HG02973 (cell line): ENCODE measurements at regions not wholly inside any gene's neighbourhood (a gene's known extent, or its start where the extent isn't known, plus 50 kb on each side); places are given as distances from the start of the nearest gene placed in this dataset.

ENCODE experiments used
- ATAC-seq: cut with Tn5 transposase; IDR thresholded peaks from one replicate; pipeline ENCODE4 v1.9.1; 2021; ENCODE audit warnings: moderate library complexity; ENCODE audit not compliant: unreplicated experiment

DNA sequence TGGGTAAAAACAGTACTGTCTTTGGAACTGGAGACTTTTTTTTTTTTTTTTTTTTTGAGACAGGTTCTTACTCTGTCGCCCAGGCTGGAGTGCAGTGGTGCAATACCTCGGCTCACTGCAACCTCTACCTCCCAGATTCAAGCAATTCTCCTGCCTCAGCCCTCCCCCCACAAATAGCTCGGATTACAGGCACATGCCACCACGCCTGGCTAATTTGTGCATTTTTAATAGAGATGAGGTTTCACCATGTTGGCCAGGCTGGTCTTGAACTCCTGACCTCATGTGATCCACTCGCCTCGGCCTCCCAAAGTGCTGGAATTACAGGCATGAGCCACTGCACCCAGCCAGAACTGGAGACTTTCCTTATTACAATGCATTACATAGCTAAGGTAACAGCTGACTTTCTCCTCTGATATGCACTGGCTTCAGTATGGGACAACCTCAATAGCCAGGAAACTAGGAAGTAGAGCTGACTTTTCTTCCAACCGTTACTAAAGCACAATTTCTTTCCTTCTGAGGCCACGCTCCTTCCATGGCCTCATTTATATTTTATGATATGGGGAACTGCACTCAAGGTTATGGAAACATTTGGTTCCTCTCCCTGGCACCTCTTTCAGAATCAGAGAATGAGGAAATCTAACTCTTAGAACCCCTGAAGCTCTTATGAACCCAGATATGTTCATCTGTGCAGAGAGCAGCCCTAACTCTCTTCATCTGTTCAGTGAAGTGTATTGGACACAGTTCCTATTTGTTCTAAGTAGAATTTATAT lies 53.5 kb upstream of the FAM9B start:
- ATAC-seq: no peak

DNA sequence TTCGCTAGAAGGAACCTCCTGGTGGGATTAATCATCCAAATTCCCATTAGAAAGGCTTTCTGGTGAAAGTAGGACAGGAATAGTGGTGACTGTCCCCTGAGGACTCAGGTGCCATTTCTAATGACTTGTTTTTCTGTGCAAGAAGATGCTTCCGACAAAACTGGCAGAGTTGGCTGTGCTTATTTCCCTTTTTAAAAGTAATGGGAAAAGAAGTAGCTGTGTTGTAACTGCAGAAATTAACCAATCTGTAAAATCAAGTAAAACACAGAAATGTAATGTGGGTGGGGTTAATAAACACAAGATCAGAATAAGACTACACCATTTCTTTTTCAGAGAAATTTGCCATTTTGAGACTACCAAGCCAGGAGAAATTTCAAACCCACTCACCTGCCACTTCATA lies 55.0 kb upstream of the FAM9B start:
- no peak for ATAC-seq

DNA sequence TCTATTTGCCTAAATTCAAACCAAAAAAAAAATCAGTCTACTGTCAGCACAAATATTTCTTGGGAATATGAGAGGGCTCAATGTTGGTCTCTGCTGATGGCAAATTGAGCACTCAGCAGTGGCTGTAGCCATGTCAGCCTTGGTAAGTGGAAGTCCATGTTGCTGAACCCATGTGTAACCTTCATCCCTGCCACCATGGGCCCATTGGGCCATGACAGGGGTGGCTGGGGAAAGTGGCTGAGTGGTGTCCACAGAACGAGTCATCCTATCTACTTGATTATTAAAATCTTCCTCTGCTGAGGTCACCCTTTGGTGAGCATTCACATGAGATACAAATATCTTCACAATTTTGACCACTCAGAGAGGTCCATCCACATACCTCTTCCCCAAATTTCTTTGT lies 56.8 kb upstream of the FAM9B start:
- no peak for ATAC-seq

DNA sequence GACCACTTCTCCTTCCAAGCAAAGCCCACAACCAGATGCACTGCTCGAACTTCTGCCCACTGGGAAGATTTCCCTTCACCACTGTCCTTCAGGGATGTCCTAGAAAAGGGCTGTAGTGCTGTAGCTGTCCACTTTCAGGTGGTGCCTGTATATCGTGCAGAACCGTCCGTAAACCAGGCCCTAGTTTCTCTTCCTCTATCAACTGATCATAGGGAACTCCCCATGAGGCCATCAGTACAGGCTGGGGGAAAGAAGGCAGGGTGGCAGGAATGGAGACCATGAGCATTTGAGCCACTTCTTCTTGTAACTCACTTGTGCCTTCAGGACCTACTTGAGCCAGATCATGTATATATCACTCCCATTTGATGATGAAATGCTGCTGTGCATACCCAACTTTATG lies 57.3 kb upstream of the FAM9B start:
- ATAC-seq: no peak

DNA sequence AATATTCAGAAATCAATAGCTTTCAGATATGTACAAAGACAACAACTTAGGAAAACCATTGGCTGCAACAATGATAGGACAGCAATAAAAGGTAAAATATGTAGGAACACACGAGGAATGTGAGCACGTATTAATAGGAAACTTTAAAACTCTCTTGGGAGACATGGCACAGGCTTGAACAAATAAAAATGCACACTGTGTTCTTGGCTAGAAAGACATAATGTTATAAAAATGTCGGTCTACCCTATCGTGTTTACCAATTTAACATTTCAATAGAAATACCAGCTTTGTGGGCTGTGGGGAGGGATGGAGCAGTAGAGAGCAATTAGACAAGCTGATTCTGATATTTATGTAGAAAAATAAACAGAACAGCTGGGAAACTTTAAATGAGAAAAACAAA lies 69.0 kb upstream of the FAM9B start:
- ATAC-seq: no peak

DNA sequence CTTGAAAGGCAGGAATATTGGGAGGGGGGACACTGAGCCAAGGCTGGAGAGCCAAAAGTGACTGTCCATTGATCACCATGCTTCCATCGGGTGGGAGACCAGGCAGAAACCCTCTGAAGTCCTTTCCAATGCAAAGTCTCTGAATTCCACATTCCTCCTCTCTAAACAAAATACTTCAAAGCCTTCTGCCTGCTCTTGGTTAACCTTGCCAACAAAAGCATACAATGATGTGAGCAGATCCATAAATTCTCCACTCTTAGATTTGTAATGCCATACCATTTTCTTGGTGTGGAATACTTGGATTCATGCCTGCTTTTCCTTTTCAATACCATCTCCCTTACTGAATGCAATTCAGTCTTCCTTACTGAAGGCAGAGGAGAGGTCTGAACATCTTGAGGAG lies 74.1 kb upstream of the FAM9B start:
- no peak for ATAC-seq

DNA sequence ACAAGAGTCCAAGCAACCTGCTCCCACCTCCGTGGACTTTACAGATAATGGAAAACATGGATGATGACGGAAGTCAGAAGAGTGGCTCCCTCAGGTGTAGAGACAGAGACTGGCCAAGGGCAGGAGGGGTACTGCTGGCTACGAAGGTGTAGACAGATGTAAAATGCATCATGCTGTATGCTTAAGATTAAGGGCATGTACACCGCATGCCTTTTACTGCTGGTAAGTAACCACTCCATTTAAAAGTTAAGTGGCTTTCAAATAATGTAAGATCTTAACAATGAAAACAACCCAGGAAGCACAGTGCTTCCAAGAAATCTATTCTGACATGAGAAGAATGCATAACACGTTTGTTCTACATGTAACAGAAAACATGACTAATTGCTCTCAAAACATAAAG lies 76.9 kb upstream of the FAM9B start:
- no peak for ATAC-seq

DNA sequence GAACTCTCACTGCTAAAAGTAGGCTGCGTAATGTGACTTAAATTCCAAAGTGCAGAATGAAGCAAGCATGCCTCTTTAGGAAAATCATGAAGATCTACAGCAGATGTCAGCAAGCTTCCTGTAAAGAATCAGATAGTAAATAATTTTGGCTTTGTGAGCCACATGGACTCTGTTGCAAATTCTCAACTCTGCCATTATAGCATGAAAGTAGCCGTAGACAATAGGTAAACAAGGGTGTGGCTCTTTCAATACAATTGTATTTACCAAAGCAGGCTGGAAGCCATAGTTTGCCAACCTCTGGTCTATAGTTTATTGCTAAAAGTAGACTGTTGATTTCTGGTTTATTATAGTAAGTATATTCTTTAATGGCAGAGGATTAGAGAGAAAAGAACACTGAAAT lies 80.3 kb upstream of the FAM9B start:
- ATAC-seq: no peak

DNA sequence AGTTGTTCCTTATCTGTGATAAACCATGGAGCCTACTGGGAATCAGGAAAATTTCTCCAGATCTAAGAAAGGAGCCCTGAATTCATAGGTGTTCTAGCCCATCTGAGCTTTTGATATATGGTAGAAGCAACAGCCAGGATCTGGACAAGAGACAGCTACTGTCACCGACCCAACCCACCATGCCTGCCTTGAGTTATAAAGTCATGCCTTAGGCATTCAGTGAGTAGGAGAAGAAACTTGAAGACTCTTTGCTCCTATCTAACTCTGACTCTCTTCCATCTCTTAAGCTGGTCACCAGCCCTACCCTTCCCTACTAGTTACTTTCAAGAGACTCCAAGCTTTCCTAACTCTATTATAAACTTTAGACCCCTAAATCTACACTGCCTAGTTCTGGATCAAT lies 83.9 kb upstream of the FAM9B start:
- ATAC-seq: no peak

DNA sequence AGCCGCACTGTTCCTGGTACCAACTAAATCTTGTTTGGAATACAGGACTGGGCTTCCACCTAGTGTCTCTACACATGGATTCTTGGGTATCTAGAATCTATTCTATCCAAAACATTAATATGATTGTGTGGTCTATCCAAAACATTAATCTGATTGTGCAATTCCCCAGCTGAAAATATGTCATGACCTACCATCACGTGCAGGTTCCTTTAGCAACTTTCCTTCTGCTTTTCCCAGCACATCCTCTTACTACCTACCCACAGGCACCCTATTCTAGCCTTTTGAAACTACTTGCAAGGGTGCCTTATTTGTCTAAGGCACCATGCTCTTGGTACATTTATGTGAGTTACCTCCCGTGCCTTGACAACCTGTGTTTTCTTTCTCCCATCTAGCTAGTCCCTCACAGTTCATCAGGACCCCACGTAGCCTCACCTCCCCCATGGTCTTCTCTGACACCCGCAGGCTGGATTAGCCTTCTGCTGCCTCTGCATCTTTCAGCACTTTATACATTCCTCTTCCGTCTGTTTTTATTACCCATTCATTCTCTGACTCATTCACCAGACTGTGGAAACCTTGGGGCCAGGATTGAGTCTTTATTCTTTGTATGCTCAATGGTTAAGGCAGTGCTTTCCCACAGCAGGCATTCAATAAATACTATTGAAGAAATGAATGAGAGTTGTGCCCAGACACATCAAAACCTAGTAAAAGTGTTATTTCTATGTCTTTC lies 88.8 kb upstream of the FAM9B start:
- ATAC-seq: no peak

DNA sequence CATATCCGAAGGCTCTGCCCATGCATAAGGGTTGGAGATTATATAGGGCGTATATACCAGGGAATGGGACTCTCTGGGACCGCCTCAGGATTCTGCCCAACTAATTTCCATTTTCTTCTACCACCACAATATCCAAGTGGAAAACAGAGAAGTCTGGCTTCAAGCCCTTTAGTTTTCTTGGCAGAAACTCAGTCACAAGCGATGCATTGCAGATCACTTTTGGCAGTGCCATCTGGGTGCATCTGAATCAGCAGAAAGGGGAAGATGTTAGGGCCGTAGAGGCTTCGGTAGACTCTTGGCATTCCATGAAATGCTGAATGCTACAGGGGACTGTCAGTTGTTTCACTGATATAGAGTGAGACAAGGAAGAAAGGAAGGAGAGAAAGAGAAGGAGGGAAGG lies 94.1 kb upstream of the FAM9B start:
- ATAC-seq: no peak

DNA sequence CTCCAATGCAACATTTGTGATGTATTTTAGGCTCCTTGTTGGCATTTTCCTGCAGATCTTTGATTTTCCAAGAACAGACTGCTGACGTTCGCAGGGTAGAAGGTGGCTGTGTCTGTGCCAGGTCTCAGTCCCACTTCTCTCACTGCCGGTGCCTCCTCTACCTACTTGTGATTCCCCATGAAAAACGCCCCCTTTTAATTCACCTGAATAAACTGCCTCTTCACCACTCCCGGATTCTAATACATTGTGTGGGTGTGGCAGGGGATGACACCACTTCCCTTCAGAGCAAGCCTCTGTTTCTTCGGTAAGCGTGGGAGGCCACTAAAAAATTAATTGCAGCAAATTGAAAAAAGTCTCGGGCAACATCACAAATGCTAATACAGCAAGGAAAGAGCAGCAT lies 96.1 kb upstream of the FAM9B start:
- no peak for ATAC-seq

DNA sequence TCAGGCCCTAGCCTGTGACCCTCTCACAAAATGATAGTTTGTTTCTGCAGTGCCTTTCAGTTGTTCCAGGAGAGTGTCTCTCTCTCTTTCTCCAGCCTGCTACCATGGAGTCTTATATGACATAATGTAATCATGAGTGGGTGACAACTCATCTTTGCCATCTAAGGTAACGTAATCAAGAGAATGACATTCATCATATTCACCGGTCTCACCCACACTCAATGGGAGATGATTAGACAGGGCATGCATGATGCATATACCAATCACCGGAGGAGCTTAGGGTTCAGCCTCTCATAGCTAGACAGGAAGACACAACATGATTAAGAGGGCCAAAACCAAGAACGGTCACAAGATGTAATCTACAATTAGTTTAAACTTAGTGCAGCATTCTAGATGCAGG lies 97.1 kb upstream of the FAM9B start:
- no peak for ATAC-seq

DNA sequence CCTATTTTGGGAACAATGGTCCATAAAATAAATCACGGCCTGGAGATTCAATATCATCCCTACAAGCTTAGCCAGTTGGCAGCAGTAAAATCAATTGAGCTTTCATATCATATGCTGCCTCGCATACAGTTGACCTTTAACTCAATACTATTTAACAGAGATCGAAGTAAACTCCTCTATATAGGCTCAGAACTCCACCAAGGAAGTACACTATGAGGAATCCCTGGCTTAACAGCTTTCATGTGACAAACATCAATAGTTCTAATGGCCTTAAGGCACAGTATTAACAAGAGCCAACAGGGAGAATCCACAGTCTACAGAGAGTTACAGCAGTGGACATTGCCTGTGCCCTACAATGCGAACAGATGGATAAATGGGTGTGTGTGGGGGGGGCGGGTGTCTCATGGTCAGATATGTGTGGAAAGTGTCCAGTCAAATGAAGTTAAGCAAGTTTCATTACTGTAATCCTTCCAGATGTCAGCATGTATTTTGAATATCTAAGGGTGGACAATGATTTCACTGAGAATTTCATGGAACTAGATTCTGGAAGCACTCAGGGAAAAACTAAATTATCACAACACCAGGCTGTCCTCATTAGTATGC lies 98.2 kb upstream of the FAM9B start:
- ATAC-seq: no peak

DNA sequence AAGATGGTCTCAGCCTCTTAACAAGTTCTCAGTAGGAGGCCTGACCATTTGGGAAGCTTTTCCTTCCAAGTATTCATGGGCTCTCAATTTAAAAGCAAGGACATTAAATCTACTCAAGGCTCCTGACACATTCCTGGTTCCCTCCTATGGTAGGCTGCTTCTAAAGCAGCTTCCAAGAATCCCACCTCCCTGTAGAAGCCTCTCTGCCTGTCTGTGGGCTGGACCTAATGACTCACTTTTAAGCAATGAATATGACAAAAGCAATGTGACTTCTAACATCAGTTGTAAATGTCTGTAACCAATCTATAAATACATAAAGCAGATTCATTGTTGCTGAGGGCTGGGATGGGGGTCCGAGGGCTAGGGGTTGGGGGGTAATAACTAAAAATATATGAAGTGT lies 99.5 kb upstream of the FAM9B start:
- ATAC-seq: no peak

DNA sequence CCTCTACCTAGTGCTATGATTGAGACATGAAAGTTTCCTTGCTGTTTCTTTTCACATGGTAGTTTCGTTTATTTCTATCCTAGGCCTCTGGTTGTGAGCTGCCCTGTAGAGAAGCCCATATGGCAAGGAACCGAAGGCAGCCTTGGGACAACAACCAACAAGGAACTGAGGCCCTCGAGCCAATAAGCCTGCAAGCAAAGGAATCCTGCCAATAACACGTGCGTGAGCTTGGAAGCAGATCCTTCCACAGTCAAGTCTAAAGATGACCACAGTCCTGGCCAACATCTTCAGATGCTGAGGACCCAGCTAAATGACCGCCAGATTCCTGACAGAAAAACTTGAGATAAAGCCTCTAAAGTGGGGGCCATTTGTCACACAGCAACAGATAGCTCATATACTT lies 100.4 kb upstream of the FAM9B start:
- ATAC-seq: no peak

DNA sequence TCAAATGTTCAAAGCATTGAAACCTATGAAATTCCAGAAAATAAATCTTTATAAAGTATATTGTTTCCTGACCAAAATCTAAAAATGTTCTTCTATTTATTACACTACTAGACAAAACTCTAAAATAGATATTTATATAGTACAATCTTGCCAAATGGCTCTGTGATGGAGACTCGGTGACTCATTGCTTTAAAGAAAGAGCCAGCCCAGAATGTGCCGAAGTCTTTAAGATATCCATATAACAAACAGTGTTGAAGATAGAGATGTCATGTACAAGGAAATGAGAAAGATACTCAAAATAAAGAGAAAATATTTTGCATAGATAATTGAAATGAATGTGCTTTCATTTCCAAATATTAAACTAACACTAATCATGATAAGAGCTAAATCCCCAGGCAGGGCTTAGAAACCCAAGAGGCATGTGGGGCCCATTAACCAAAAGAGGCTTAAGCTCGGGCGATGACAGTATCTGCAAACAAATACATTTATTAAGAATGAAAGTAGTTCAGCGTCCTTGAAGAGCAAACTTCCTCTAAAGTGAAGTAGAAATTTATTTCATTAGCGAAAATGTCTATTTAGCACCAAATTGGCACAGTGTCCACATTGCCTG lies 102.1 kb upstream of the FAM9B start:
- ATAC-seq: no peak

DNA sequence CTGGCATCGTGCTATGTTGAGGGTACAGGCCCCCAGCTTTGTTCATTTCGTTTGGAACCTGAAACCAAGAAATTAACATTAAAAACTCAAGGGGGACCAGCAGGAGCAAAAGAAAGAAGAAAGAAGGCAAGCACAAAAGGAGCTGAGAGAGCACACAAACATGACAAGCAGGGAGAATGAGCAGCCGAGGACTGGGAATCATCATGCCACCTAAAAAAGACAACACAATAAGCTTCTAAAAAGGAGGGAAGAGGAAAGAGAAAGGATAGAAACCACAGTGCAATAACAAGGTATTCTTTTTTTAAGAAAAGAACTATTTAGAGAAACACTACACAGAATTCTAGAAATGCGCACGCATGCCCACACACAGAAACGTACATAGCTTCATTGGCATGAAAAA lies 103.2 kb upstream of the FAM9B start:
- no peak for ATAC-seq

DNA sequence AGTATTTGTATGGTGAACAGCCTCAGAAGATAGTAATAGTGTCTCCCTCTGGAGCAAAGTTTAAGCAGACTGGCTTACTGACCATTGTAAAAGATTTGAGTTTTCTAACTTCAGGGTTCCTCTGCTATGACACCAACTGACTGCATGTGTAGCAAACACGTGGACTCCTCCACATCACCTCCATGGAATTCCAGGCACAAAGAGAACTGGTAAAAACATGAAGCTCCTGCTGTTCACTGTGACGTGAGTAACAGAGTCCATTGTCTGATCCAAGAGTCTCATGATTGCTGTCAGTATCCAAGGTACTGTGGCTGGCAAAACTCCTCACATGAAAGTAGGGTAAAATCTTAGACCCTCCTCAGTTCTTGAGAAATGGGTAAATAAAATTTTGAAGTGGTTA lies 107.6 kb upstream of the FAM9B start:
- ATAC-seq: no peak

DNA sequence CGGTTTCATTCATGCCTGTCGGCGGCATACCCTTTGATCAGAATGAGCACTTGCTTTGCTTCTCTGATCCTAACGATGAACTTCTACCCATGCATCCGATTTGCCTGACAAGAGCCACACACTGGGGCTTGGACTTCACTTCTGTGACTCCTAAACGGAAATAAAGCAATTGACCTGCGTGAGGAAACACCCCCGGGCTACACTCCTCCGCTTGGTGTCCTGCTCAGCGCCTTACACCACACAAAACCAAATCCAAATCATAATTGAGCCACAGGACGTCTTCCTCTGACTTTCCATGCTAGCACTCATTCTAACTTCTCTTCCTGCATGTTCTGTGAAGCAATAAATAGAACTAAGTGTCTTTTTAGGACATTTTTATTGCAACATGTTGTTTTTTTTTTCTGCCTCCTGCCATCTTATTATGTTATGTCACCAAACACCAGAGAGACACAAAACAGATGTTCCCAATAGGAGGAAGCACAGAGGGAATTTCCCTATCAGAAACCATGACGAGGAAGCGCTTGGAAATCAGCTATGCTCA lies 110.8 kb upstream of the FAM9B start:
- ATAC-seq: no peak

DNA sequence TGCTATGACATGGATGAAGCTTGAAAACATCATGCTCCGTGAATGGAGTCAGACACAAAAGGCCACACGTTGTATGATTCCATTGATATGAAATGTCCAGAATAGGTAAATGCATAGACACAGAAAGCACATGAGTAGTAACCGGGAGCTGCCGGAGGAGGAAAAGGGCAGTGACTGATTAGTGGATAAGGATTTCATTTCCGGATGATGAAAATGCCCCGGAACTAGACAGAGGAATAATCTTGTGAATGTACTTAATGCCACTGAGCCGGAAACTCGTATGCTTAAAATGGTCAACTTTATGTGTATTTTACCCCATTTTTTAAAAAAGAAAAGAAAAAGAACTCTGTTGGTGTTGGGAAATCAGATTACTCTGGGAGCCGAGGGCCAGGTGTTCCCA lies 112.7 kb upstream of the FAM9B start:
- no peak for ATAC-seq

DNA sequence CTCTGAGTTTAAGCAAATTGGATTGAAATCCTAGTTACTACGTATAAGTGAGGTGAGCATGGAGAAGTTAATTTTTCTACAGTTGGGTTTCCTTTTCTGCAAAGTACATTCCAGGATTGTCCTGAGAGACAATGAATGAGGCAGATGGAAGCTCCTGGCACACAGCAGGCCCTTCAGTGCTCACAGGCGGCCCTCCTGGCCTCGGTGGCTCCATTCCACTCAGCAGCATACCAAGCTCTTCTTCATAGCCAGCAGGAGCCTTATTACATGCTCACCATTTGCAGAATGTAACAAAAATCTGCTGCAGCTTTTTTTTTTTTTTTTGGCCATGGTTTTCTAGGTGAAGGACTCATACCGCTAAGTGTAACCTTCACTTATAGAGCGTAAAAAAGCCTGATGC lies 113.2 kb upstream of the FAM9B start:
- no peak for ATAC-seq
